H1 (cell line): ENCODE measurements at regions not wholly inside any gene's neighbourhood (a gene's known extent, or its start where the extent isn't known, plus 50 kb on each side); places are given as distances from the start of the nearest gene placed in this dataset.

Experiments
- CTCF ChIA-PET: fragments of 300-600 bp; sonication (Branson Sonifier 250); formaldehyde crosslinking; loops from one replicate; lab custom pipeline; 2021; ENCODE audit not compliant: partially characterized antibody; lab: Charles Lee
- POLR2A ChIA-PET: fragments of 300-600 bp; sonication (Branson Sonifier 250); formaldehyde crosslinking; loops from one replicate; lab custom pipeline; 2021; ENCODE audit warnings: inconsistent platforms; ENCODE audit not compliant: partially characterized antibody; lab: Charles Lee
- DNase-seq, 2 experiments: peaks; one replicate each; pipeline versions ENCODE4 v3.0.0 to v3.0.0-alpha.2; 2010 to 2022; ENCODE audit warnings: low spot score in 2 of 2, low read depth in 1 of 2, mixed read lengths in 1 of 2
- FAIRE-seq: peaks from 2 replicates; lab custom pipeline; 2011; peaks lifted over from hg19 to GRCh38; lab: Jason Lieb, UNC
- H2AFZ ChIP-seq: 2 replicates; pipeline ENCODE4 v1.8.1; 2012; ENCODE audit warnings: low read length, inconsistent platforms
- H2AK5ac ChIP-seq: 2 replicates; pipeline ENCODE4 v1.6.1; 2013; ENCODE audit warnings: low read depth, low read length
- H2BK120ac ChIP-seq: replicated peaks from 2 replicates; pipeline ENCODE3; 2013; ENCODE audit warnings: low read depth, low read length, inconsistent platforms
- H2BK12ac ChIP-seq: 2 replicates; pipeline ENCODE4 v1.6.1; 2013; ENCODE audit warnings: low read depth, low read length
- H2BK15ac ChIP-seq: 2 replicates; pipeline ENCODE4 v1.6.1; 2013; ENCODE audit warnings: low read length
- H2BK20ac ChIP-seq: 2 replicates; pipeline ENCODE4 v1.6.1; 2013; ENCODE audit warnings: low read length
- H2BK5ac ChIP-seq: 2 replicates; pipeline ENCODE4 v1.6.1; 2013; ENCODE audit warnings: low read depth, low read length
- H3K14ac ChIP-seq: 2 replicates; pipeline ENCODE4 v1.6.1; 2013; ENCODE audit warnings: inconsistent platforms; ENCODE audit not compliant: insufficient read length
- H3K18ac ChIP-seq: 2 replicates; pipeline ENCODE4 v1.6.1; 2013; ENCODE audit warnings: low read length; ENCODE audit errors: extremely low read depth
- H3K23ac ChIP-seq: 2 replicates; pipeline ENCODE4 v1.6.1; 2013; ENCODE audit warnings: inconsistent platforms; ENCODE audit not compliant: insufficient read length
- H3K23me2 ChIP-seq: 2 replicates; pipeline ENCODE4 v1.6.1; 2013; ENCODE audit warnings: low read depth, low read length
- H3K27ac ChIP-seq: 2 replicates; pipeline ENCODE4 v1.6.1; 2011; ENCODE audit warnings: low read depth, low read length, inconsistent platforms
- H3K27me3 ChIP-seq, 4 experiments: replicated peaks in 1 of 4; 1 replicate in 1 of 4; 2 replicates in 3 of 4; pipeline versions ENCODE4 v1.6.1 to v1.8.1; 2011 to 2013; ENCODE audit warnings: low read length in 3 of 4, mild to moderate bottlenecking in 3 of 4, inconsistent platforms in 2 of 4, mixed read lengths in 2 of 4, moderate library complexity in 1 of 4; ENCODE audit not compliant: control insufficient read depth in 3 of 4, insufficient read depth in 3 of 4; ENCODE audit errors: extremely low read depth in 1 of 4
- H3K36me3 ChIP-seq, 4 experiments: 2 replicates each; pipeline versions ENCODE4 v1.6.1 to v1.8.1; 2011 to 2013; ENCODE audit warnings: mild to moderate bottlenecking in 4 of 4, low read length in 3 of 4, moderate library complexity in 2 of 4, control low read depth in 1 of 4, inconsistent platforms in 1 of 4; ENCODE audit not compliant: insufficient read depth in 4 of 4, control insufficient read depth in 2 of 4
- H3K4ac ChIP-seq: replicated peaks from 2 replicates; pipeline ENCODE3; 2013; ENCODE audit warnings: low read length, low read depth, mixed read lengths, inconsistent platforms; ENCODE audit not compliant: insufficient read length
- H3K4me1 ChIP-seq, 4 experiments: replicated peaks in 1 of 4; 1 replicate in 1 of 4; 2 replicates in 3 of 4; pipeline versions ENCODE4 v1.6.1 to v1.8.1; 2011 to 2013; ENCODE audit warnings: low read length in 3 of 4, inconsistent platforms in 2 of 4, mixed read lengths in 1 of 4; ENCODE audit not compliant: insufficient read depth in 4 of 4, control insufficient read depth in 3 of 4
- H3K4me2 ChIP-seq, 2 experiments: 2 replicates each; pipeline versions ENCODE4 v1.6.1 to v1.8.1; 2011 to 2013; ENCODE audit warnings: low read depth in 2 of 2, low read length in 2 of 2, control low read depth in 1 of 2, inconsistent platforms in 1 of 2, mild to moderate bottlenecking in 1 of 2; ENCODE audit not compliant: insufficient read depth in 1 of 2
- H3K4me3 ChIP-seq, 4 experiments: fragments of 200-600, 300-600 bp in 1 of 4; sonication (generic), shearing (Covaris generic), sonication (Bioruptor Twin) in 1 of 4; 2 replicates each; pipeline versions ENCODE4 v1.5.1 to v1.8.1; 2011 to 2016; ENCODE audit warnings: low read length in 4 of 4, low read depth in 3 of 4, control low read depth in 2 of 4, inconsistent platforms in 2 of 4, mild to moderate bottlenecking in 2 of 4, mixed read lengths in 1 of 4, moderate library complexity in 1 of 4; ENCODE audit not compliant: insufficient read depth in 2 of 4; ENCODE audit errors: extremely low read depth in 1 of 4
- H3K56ac ChIP-seq: replicated peaks from 2 replicates; pipeline ENCODE3; 2013; ENCODE audit warnings: low read depth, mild to moderate bottlenecking, mixed read lengths, low read length, inconsistent platforms; ENCODE audit not compliant: insufficient read length
- H3K79me1 ChIP-seq: 2 replicates; pipeline ENCODE4 v1.6.1; 2013; ENCODE audit warnings: low read depth, low read length, control low read depth
- H3K79me2 ChIP-seq, 2 experiments: 2 replicates each; pipeline versions ENCODE4 v1.6.1 to v1.8.1; 2012 to 2013; ENCODE audit warnings: low read length in 2 of 2, mild to moderate bottlenecking in 2 of 2, inconsistent platforms in 1 of 2; ENCODE audit not compliant: insufficient read depth in 2 of 2, control insufficient read depth in 1 of 2
- H3K9ac ChIP-seq, 4 experiments: replicated peaks in 1 of 4; 1 replicate in 1 of 4; 2 replicates in 3 of 4; pipeline versions ENCODE4 v1.6.1 to v1.8.1; 2011 to 2013; ENCODE audit warnings: low read depth in 3 of 4, low read length in 3 of 4, control low read depth in 2 of 4, mild to moderate bottlenecking in 2 of 4, moderate library complexity in 2 of 4, inconsistent platforms in 1 of 4; ENCODE audit errors: extremely low read depth in 1 of 4
- H3K9me3 ChIP-seq, 2 experiments: 2 replicates each; pipeline versions ENCODE4 v1.6.1 to v1.8.1; 2012 to 2013; ENCODE audit warnings: mild to moderate bottlenecking in 2 of 2, moderate library complexity in 2 of 2, control low read depth in 1 of 2, inconsistent platforms in 1 of 2, low read depth in 1 of 2, low read length in 1 of 2, mixed read lengths in 1 of 2; ENCODE audit not compliant: insufficient read depth in 2 of 2
- H4K20me1 ChIP-seq, 2 experiments: replicated peaks in 1 of 2; 2 replicates each; pipeline versions ENCODE3 to v1.8.1; 2011 to 2013; ENCODE audit warnings: inconsistent platforms in 2 of 2, low read length in 2 of 2, mild to moderate bottlenecking in 1 of 2; ENCODE audit not compliant: insufficient read depth in 2 of 2, control insufficient read depth in 1 of 2
- H4K5ac ChIP-seq: 2 replicates; pipeline ENCODE4 v1.6.1; 2013; ENCODE audit warnings: low read length, low read depth, mixed read lengths, inconsistent platforms; ENCODE audit not compliant: insufficient read length
- H4K8ac ChIP-seq: 2 replicates; pipeline ENCODE4 v1.8.0; 2013; ENCODE audit warnings: mild to moderate bottlenecking, moderate library complexity, low read length, inconsistent platforms; ENCODE audit not compliant: insufficient read depth; ENCODE audit errors: extremely low read depth
- H4K91ac ChIP-seq: replicated peaks from 2 replicates; pipeline ENCODE3; 2013; ENCODE audit warnings: low read length, mixed read lengths, inconsistent platforms; ENCODE audit not compliant: insufficient read length
- WGBS, 2 experiments: shearing (Covaris generic) in 1 of 2; methylation state at CpG; one replicate each; pipeline versions ENCODE4 v1.1.6 to v1.1.7; 2013 to 2015; ENCODE audit warnings: low lambda C conversion rate in 2 of 2, mixed read lengths in 2 of 2, inconsistent platforms in 1 of 2, low coverage in 1 of 2, missing lambda C conversion rate in 1 of 2; ENCODE audit not compliant: insufficient replicate concordance in 2 of 2, insufficient coverage in 1 of 2, insufficient read length in 1 of 2; ENCODE audit errors: extremely low coverage in 1 of 2, missing lambda C conversion rate in 1 of 2; 5-methylcytosine and 5-hydroxymethylcytosine counted together
- TF ChIP-seq, protein P1 (sequence below): fragments of 300-600 bp; sonication (generic); IDR thresholded peaks from 2 replicates; pipeline ENCODE4 v1.7.1; 2012; ENCODE audit warnings: low read length, moderate library complexity, mild to moderate bottlenecking, inconsistent platforms; ENCODE audit not compliant: insufficient replicate concordance

DNA sequence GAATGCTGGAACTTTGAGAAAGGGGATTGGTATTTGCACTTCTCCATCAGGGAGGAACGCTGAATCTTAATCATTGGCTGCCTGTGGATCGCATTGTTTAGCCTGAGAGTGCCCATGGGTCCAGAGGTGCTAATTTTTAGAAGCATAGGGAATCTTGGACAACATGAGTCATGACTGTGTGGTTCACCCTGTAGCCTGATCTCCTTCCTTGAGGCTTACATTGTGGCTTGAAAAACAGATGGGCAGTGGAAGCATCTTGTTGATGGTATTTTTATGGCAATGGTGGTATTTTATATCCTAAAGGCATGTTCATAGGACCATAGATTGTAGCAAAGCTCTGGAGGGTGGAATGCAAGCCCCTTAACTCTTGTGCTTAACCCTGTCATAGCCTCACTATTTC, 99.2 kb upstream of the DBX1 start:
- no peak overlapping the region for H2BK15ac ChIP-seq
- no peaks in the 10 kb centered on the region for H3K36me3 ChIP-seq
- 84% methylated on average over 2 of the region's 2 CpGs; no CpG with 5 or more reads in 1 of the 2 experiments for WGBS, 2 experiments
- ChIA-PET POLR2A (no interaction called here), CTCF (interaction anchor here (0.7 to 3.0 kb wide), 3 partner anchors 17 to 95 kb away, joined by 3 to 8 read pairs (median 3); no protein-coding TSS in a partner anchor)
- H3K9me3 ChIP-seq: no peaks in the 10 kb centered on the region
- no peak overlapping the region for H3K56ac ChIP-seq
- no peak overlapping the region for H3K4me3 ChIP-seq
- H3K4ac ChIP-seq: no peak overlapping the region
- no peak overlapping the region for H2BK5ac ChIP-seq
- no peak overlapping the region for H3K4me2 ChIP-seq
- no peak overlapping the region for H3K18ac ChIP-seq
- DNase-seq: no peak
- no peak overlapping the region for H2BK120ac ChIP-seq
- H2AFZ ChIP-seq: no peak overlapping the region
- no peak overlapping the region for H3K23ac ChIP-seq
- H2BK20ac ChIP-seq: no peak overlapping the region
- no peak overlapping the region for H4K91ac ChIP-seq
- H3K79me2 ChIP-seq: no peaks in the 10 kb centered on the region
- H4K20me1 ChIP-seq: no peaks in the 10 kb centered on the region
- no peak overlapping the region for H3K14ac ChIP-seq
- H3K27me3 ChIP-seq: no peaks in the 10 kb centered on the region
- no peak overlapping the region for H2AK5ac ChIP-seq
- FAIRE-seq: no peak
- H3K79me1 ChIP-seq: no peaks in the 10 kb centered on the region
- H3K9ac ChIP-seq: no peak overlapping the region
- no peak overlapping the region for H4K8ac ChIP-seq
- no peaks in the 10 kb centered on the region for H3K23me2 ChIP-seq
- no peak overlapping the region for H2BK12ac ChIP-seq
- no peak overlapping the region for H3K27ac ChIP-seq
- no peak overlapping the region for H4K5ac ChIP-seq
- H3K4me1 ChIP-seq: no peaks in the 10 kb centered on the region
- TF ChIP-seq, protein P1, sequence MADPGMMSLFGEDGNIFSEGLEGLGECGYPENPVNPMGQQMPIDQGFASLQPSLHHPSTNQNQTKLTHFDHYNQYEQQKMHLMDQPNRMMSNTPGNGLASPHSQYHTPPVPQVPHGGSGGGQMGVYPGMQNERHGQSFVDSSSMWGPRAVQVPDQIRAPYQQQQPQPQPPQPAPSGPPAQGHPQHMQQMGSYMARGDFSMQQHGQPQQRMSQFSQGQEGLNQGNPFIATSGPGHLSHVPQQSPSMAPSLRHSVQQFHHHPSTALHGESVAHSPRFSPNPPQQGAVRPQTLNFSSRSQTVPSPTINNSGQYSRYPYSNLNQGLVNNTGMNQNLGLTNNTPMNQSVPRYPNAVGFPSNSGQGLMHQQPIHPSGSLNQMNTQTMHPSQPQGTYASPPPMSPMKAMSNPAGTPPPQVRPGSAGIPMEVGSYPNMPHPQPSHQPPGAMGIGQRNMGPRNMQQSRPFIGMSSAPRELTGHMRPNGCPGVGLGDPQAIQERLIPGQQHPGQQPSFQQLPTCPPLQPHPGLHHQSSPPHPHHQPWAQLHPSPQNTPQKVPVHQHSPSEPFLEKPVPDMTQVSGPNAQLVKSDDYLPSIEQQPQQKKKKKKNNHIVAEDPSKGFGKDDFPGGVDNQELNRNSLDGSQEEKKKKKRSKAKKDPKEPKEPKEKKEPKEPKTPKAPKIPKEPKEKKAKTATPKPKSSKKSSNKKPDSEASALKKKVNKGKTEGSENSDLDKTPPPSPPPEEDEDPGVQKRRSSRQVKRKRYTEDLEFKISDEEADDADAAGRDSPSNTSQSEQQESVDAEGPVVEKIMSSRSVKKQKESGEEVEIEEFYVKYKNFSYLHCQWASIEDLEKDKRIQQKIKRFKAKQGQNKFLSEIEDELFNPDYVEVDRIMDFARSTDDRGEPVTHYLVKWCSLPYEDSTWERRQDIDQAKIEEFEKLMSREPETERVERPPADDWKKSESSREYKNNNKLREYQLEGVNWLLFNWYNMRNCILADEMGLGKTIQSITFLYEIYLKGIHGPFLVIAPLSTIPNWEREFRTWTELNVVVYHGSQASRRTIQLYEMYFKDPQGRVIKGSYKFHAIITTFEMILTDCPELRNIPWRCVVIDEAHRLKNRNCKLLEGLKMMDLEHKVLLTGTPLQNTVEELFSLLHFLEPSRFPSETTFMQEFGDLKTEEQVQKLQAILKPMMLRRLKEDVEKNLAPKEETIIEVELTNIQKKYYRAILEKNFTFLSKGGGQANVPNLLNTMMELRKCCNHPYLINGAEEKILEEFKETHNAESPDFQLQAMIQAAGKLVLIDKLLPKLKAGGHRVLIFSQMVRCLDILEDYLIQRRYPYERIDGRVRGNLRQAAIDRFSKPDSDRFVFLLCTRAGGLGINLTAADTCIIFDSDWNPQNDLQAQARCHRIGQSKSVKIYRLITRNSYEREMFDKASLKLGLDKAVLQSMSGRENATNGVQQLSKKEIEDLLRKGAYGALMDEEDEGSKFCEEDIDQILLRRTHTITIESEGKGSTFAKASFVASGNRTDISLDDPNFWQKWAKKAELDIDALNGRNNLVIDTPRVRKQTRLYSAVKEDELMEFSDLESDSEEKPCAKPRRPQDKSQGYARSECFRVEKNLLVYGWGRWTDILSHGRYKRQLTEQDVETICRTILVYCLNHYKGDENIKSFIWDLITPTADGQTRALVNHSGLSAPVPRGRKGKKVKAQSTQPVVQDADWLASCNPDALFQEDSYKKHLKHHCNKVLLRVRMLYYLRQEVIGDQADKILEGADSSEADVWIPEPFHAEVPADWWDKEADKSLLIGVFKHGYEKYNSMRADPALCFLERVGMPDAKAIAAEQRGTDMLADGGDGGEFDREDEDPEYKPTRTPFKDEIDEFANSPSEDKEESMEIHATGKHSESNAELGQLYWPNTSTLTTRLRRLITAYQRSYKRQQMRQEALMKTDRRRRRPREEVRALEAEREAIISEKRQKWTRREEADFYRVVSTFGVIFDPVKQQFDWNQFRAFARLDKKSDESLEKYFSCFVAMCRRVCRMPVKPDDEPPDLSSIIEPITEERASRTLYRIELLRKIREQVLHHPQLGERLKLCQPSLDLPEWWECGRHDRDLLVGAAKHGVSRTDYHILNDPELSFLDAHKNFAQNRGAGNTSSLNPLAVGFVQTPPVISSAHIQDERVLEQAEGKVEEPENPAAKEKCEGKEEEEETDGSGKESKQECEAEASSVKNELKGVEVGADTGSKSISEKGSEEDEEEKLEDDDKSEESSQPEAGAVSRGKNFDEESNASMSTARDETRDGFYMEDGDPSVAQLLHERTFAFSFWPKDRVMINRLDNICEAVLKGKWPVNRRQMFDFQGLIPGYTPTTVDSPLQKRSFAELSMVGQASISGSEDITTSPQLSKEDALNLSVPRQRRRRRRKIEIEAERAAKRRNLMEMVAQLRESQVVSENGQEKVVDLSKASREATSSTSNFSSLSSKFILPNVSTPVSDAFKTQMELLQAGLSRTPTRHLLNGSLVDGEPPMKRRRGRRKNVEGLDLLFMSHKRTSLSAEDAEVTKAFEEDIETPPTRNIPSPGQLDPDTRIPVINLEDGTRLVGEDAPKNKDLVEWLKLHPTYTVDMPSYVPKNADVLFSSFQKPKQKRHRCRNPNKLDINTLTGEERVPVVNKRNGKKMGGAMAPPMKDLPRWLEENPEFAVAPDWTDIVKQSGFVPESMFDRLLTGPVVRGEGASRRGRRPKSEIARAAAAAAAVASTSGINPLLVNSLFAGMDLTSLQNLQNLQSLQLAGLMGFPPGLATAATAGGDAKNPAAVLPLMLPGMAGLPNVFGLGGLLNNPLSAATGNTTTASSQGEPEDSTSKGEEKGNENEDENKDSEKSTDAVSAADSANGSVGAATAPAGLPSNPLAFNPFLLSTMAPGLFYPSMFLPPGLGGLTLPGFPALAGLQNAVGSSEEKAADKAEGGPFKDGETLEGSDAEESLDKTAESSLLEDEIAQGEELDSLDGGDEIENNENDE: no peak
